ENCODE measurements at regions not wholly inside any gene's neighbourhood (a gene's known extent, or its start where the extent isn't known, plus 50 kb on each side); places are given as distances from the start of the nearest gene placed in this dataset.

DNA sequence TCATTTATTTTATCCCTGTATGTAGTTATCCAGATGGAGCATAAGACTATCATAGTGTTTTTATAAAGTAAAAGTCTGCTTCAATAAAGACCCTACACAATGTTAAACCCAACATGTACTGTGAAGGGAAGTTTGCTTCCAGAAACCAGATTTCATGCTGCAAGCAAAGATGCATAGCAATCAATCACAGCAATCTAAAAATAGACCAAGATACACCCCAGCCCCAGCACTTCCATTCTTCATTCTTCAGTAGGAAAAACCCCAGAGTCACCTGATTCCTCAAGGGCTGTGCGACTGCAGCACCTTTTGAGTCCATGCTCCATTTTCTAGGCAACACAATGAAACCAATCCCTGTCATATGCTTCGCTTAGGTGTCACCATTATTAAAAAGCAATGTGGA, 66.9 kb upstream of the PDE1C start:
- DNase-seq (ENCODE audit: low read depth), result no peak
- H3K4me3 ChIP-seq (ENCODE audit: low read depth, low read length), result no peak overlapping the region
- TF ChIP-seq, protein P1, sequence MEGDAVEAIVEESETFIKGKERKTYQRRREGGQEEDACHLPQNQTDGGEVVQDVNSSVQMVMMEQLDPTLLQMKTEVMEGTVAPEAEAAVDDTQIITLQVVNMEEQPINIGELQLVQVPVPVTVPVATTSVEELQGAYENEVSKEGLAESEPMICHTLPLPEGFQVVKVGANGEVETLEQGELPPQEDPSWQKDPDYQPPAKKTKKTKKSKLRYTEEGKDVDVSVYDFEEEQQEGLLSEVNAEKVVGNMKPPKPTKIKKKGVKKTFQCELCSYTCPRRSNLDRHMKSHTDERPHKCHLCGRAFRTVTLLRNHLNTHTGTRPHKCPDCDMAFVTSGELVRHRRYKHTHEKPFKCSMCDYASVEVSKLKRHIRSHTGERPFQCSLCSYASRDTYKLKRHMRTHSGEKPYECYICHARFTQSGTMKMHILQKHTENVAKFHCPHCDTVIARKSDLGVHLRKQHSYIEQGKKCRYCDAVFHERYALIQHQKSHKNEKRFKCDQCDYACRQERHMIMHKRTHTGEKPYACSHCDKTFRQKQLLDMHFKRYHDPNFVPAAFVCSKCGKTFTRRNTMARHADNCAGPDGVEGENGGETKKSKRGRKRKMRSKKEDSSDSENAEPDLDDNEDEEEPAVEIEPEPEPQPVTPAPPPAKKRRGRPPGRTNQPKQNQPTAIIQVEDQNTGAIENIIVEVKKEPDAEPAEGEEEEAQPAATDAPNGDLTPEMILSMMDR (IDR thresholded peaks at IDR 0.05; ENCODE audit: low read depth, low read length, missing control alignments), result no peak

DNA sequence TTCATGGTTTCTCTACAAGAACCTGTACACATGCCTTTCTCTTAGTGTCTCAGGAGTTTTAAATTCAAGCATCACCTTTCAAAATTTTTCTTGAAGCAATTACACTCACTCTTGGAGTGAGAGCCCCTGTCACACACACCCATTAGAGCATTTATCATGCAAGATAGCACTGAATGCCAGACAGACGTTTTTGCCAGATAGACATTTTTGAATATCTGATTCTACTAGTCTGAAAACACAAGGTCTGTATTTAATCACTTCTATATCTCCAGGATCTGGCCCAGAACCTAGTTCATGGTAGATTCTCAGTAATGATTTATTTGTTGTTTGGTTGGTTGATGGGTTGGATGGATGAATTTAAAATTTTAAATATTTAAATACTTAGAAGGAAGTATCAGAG, 60.9 kb upstream of the PDE1C start:
- no peak overlapping the region for H3K4me3 ChIP-seq (ENCODE audit: low read depth, low read length)
- no peak for DNase-seq (ENCODE audit: low read depth)
- TF ChIP-seq, protein P1 (IDR thresholded peaks at IDR 0.05; ENCODE audit: low read depth, low read length, missing control alignments), result no peak

DNA sequence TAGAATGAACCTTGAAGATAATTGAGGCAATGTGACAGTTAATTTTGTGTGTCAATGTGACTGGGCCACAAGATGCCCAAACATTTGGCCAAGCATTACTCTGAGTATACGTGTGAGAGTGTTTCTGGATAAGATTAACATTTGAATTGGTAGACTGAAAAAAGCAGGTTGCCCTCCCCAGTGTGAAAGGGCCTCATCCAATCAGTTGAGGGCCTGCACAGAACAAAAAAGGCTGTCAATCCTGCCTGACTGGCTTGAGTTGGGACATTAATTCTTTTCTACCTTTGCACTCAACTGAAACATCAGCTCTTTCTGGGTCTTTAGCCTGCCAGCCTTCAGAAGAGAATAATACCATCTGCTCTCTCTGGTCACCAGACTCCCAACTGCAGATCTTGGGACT, 56.6 kb upstream of the PDE1C start:
- DNase-seq (ENCODE audit: low read depth), result no peak
- TF ChIP-seq, protein P1 (IDR thresholded peaks at IDR 0.05; ENCODE audit: low read depth, low read length, missing control alignments), result no peak
- no peak overlapping the region for H3K4me3 ChIP-seq (ENCODE audit: low read depth, low read length)

All from GM12864 (cell line).